Renal cortical epithelial cell (primary cell): ENCODE measurements at regions not wholly inside any gene's neighbourhood (a gene's known extent, or its start where the extent isn't known, plus 50 kb on each side); places are given as distances from the start of the nearest gene placed in this dataset.

Experiments used
- DNase-seq: peaks from one replicate; pipeline ENCODE4 v3.0.0-alpha.2; 2011; ENCODE audit warnings: low read depth

GRCh38 chr16:5446623-5447240 is 349.1 kb upstream of the EEF2KMT start:
- no peak for DNase-seq

- DNase-seq = no peak
These were observed 346.6 kb upstream of the EEF2KMT start for GRCh38 chr16:5444189-5444588.

- no peak for DNase-seq
These were observed 345.4 kb upstream of the EEF2KMT start for GRCh38 chr16:5442986-5443385.

GRCh38 chr16:5442054-5442453 is 344.5 kb upstream of the EEF2KMT start:
- DNase-seq = no peak

GRCh38 chr16:5438591-5438990 is 341.0 kb upstream of the EEF2KMT start:
- no peak for DNase-seq

- no peak for DNase-seq
These were observed 336.0 kb upstream of the EEF2KMT start for GRCh38 chr16:5433587-5433986.

GRCh38 chr16:5432166-5432565 is 334.6 kb upstream of the EEF2KMT start:
- DNase-seq = no peak

GRCh38 chr16:5430598-5430997 is 333.0 kb upstream of the EEF2KMT start:
- DNase-seq = no peak

GRCh38 chr16:5428932-5429331 is 331.3 kb upstream of the EEF2KMT start:
- DNase-seq = no peak

GRCh38 chr16:5427571-5427970 is 330.0 kb upstream of the EEF2KMT start:
- no peak for DNase-seq

- no peak for DNase-seq
These were observed 325.3 kb upstream of the EEF2KMT start for GRCh38 chr16:5422643-5423496.

GRCh38 chr16:5422047-5422446 is 324.5 kb upstream of the EEF2KMT start:
- DNase-seq = no peak

- no peak for DNase-seq
These were observed 318.4 kb upstream of the EEF2KMT start for GRCh38 chr16:5416013-5416412.

- DNase-seq = no peak
These were observed 317.5 kb upstream of the EEF2KMT start for GRCh38 chr16:5415123-5415522.

- no peak for DNase-seq
These were observed 315.1 kb upstream of the EEF2KMT start for GRCh38 chr16:5412731-5413130.

GRCh38 chr16:5398203-5398602 is 300.6 kb upstream of the EEF2KMT start:
- DNase-seq = no peak

- no peak for DNase-seq
These were observed 299.3 kb upstream of the EEF2KMT start for GRCh38 chr16:5396880-5397279.

GRCh38 chr16:5393070-5393469 is 295.5 kb upstream of the EEF2KMT start:
- no peak for DNase-seq

GRCh38 chr16:5386989-5387388 is 289.4 kb upstream of the EEF2KMT start:
- no peak for DNase-seq

GRCh38 chr16:5385811-5386210 is 288.2 kb upstream of the EEF2KMT start:
- DNase-seq = no peak

- DNase-seq = no peak
These were observed 287.5 kb upstream of the EEF2KMT start for GRCh38 chr16:5385115-5385514.

GRCh38 chr16:5383737-5384136 is 286.1 kb upstream of the EEF2KMT start:
- no peak for DNase-seq

GRCh38 chr16:5382484-5382883 is 284.9 kb upstream of the EEF2KMT start:
- no peak for DNase-seq

- no peak for DNase-seq
These were observed 283.9 kb upstream of the EEF2KMT start for GRCh38 chr16:5381481-5381880.
